ENCODE measurements at regions not wholly inside any gene's neighbourhood (a gene's known extent, or its start where the extent isn't known, plus 50 kb on each side); places are given as distances from the start of the nearest gene placed in this dataset.

DNA sequence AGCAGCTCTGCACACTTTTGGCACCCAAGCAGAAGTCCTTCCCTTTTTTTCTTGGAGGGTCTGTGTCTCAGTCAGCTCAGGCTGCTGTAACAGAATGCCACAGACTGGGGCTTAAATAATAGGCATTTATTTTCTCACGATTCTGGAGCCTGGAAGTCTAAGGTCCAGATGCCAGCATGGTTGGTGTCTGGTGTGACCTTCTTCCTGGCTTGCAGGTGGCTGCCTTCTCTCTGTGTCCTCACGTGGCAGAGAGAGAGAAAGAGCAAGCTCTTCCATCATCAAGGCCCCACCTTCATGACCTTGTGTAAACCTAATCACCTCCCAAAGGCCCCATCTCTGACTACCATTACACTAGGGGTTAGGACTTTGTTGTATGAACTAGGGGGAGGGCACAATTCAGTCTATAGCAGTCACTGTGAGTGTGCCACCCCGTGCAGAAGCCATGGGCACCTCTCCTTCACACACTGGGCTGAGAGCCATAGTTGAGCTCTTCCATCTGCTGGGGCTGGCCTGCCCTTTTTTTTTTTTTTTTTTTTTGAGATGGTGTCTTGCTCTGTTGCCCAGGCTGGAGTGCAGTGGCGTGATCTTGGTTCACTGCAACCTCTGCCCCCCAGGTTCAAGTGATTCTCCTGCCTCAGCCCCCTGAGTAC, 80.3 kb downstream of the OAT start:
- H3K9me3 ChIP-seq (ENCODE audit: control insufficient read depth, low read length) = no peaks in the 10 kb centered on the region
- no peak overlapping the region for H3K27ac ChIP-seq (ENCODE audit: low read length)
- no peaks in the 10 kb centered on the region for H3K4me1 ChIP-seq (ENCODE audit: control insufficient read depth, insufficient read depth, low read length)
- DNase-seq (no peak), ATAC-seq (no peak)
- no peak overlapping the region for H3K4me3 ChIP-seq (ENCODE audit: low read length)
- WGBS = 80% methylated on average over 4 of the region's 4 CpGs
- no peaks in the 10 kb centered on the region for H3K27me3 ChIP-seq (ENCODE audit: control insufficient read depth, insufficient read depth)
- intact Hi-C loops (cut with DNase I) = no loop called here

DNA sequence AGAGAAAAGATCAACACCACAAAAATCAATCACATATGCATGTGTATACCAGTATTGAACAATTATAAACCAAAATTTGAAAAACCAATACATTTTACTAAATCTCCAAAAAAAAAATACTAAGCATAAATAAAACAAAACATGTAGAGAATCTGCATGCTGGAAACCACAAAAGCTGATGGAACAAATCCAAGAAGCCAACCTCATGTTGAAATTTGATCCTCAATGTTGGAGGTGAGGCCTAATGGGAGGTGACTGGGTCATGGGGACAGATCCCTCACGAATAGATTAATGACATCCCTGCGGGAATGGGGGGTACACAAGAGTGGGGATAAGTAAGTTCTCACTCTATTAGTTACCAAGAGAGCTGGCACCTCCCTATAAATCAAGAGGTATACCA, 82.5 kb downstream of the OAT start:
- Histone ChIP-seq H3K4me3 (ENCODE audit: low read length) (no peak overlapping the region), H3K9me3 (ENCODE audit: control insufficient read depth, low read length) (no peaks in the 10 kb centered on the region), H3K27ac (ENCODE audit: low read length) (no peak overlapping the region), H3K4me1 (ENCODE audit: control insufficient read depth, insufficient read depth, low read length) (no peaks in the 10 kb centered on the region), H3K27me3 (ENCODE audit: control insufficient read depth, insufficient read depth) (no peaks in the 10 kb centered on the region)
- WGBS = 64% methylated on average over 2 of the region's 2 CpGs
- intact Hi-C loops (cut with DNase I) = no loop called here
- ATAC-seq (no peak), DNase-seq (no peak)

DNA sequence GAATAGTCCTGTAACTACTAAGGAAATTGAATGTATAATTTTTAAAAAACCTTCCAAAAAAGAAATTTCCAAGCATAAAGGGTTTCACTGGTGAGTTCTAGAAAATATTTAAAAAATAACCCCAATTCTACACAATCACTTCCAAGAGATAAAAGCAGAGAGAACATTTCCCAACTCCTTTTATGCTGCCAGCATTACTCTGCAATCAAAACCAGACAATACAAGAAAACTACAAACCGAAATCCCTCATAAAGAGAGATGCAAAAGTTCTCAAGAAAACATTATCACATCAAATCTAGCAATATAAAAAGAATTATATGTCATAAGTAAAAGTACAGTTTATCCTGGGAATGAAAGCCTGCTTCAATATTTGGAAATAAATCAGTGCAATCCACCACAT, 84.8 kb downstream of the OAT start:
- 49% methylated on average over 1 of the region's 1 CpG for WGBS
- Histone ChIP-seq H3K27ac (ENCODE audit: low read length) (no peak overlapping the region), H3K9me3 (ENCODE audit: control insufficient read depth, low read length) (no peaks in the 10 kb centered on the region), H3K27me3 (ENCODE audit: control insufficient read depth, insufficient read depth) (no peaks in the 10 kb centered on the region), H3K4me3 (ENCODE audit: low read length) (no peak overlapping the region), H3K4me1 (ENCODE audit: control insufficient read depth, insufficient read depth, low read length) (no peaks in the 10 kb centered on the region)
- no peak for DNase-seq
- intact Hi-C loops (cut with DNase I) = no loop called here
- no peak for ATAC-seq

DNA sequence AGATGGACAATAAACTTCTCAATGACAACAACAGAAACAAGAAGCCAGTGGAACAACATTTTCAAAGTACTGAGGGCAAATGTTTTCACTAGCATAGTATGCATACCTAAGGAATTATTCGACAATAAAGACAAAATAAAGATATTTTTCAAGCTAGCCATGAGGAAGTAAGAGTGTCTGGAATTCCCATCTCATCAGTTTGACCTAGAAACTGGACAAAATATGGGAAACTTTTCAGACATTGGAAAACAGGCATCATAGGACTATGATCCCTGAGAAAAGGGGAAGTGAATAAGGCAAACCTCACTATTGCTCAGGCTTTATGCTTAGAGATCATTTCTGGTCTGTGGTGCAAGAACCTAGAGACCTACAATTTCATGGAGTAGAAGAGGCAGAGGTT, 86.3 kb downstream of the OAT start:
- 53% methylated on average over 1 of the region's 1 CpG for WGBS
- no peak overlapping the region for H3K4me3 ChIP-seq (ENCODE audit: low read length)
- H3K27me3 ChIP-seq (ENCODE audit: control insufficient read depth, insufficient read depth) = no peaks in the 10 kb centered on the region
- H3K9me3 ChIP-seq (ENCODE audit: control insufficient read depth, low read length) = no peaks in the 10 kb centered on the region
- no peak for ATAC-seq
- DNase-seq = no peak
- no peak overlapping the region for H3K27ac ChIP-seq (ENCODE audit: low read length)
- intact Hi-C loops (cut with DNase I) = no loop called here
- no peaks in the 10 kb centered on the region for H3K4me1 ChIP-seq (ENCODE audit: control insufficient read depth, insufficient read depth, low read length)

DNA sequence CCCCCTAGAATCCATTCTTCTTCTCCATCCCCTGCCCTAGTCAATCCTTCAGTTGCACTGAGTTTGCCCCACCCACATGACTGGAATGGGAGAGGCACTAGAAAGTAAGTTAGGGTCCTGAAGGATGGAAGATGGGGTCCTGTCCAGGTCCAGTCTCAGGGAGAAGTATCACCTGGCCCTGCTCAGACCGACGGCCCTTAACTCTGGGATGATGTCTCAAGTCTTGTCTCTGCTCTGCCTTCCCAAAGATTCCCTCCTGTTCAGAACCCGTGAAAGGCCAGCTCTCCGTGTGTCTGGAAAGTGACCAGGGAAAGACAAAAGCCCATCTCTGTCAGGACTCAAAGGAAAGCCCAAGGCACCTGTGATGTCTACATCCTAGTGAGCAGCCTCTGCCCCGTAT, 88.8 kb downstream of the OAT start:
- H3K27ac ChIP-seq (ENCODE audit: low read length) = no peak overlapping the region
- H3K9me3 ChIP-seq (ENCODE audit: control insufficient read depth, low read length) = no peaks in the 10 kb centered on the region
- no peaks in the 10 kb centered on the region for H3K27me3 ChIP-seq (ENCODE audit: control insufficient read depth, insufficient read depth)
- no peak for ATAC-seq
- DNase-seq = no peak
- no peaks in the 10 kb centered on the region for H3K4me1 ChIP-seq (ENCODE audit: control insufficient read depth, insufficient read depth, low read length)
- WGBS = 72% methylated on average over 5 of the region's 5 CpGs
- intact Hi-C loops (cut with DNase I) = no loop called here
- no peak overlapping the region for H3K4me3 ChIP-seq (ENCODE audit: low read length)

DNA sequence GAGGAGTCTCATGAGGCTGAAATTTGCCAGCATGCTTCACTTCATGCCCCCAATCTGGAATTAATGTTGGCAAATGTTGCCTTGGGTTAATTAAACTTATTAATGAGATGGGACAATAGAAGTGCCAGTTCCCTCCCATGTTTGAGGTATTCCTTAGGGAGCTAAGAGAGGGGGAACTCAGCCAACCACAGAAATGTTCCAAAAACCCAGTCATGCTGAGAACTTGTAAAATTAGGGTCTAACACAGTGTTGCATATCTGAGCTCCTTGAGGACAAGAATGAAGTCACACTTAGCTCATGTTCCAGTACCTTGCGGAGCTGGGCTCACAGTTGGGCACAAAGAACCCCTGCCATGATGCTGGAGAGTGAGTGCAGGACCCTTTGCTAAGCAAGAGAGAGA, 89.4 kb downstream of the OAT start:
- H3K4me3 ChIP-seq (ENCODE audit: low read length) = no peak overlapping the region
- no peaks in the 10 kb centered on the region for H3K9me3 ChIP-seq (ENCODE audit: control insufficient read depth, low read length)
- 90% methylated on average over 1 of the region's 1 CpG for WGBS
- no peaks in the 10 kb centered on the region for H3K27me3 ChIP-seq (ENCODE audit: control insufficient read depth, insufficient read depth)
- DNase-seq = no peak
- no peaks in the 10 kb centered on the region for H3K4me1 ChIP-seq (ENCODE audit: control insufficient read depth, insufficient read depth, low read length)
- H3K27ac ChIP-seq (ENCODE audit: low read length) = no peak overlapping the region
- no peak for ATAC-seq
- intact Hi-C loops (cut with DNase I) = no loop called here

DNA sequence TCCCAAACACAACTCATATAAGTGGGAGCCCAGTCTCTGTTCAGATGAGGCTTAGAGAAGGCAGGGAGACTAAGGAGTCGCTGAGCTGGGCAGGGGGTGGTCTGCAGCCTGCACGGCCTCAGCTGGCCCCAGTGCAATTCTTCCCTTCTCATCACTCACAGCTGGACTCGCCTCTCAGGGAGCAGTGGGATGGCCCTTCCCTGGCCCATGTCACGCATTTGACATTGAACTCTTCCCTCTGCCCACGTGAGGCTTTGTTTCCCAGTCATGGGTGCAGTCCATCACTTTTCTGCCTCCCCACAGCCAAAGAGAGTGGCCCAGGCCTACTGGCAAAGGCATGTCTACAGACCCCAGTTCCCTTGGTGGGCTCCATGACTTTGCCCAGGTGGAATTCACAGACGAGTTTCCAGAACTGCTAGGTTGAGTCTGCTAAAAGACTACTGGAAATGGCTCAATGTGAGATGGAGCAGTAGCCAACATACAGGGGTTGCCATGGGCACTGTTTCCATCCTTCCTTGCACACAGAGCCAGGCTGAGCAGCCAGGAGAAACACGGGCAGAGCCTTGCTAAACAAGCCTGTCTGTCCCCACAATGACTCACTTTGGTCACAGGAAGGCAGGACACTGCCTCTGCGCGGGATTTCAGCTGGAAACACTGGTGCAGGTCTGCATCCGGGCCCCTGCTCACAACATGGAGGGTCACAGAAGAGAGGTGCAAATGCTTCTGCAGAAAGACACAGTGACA, 90.1 kb downstream of the OAT start:
- no peaks in the 10 kb centered on the region for H3K4me1 ChIP-seq (ENCODE audit: control insufficient read depth, insufficient read depth, low read length)
- DNase-seq (peak in 1 of 3 donors; percentile 10), ATAC-seq (peak in 1 of 2 donors; percentile 37)
- intact Hi-C loops (cut with DNase I) = no loop called here
- WGBS = 62% methylated on average over 10 of the region's 10 CpGs
- no peak overlapping the region for H3K4me3 ChIP-seq (ENCODE audit: low read length)
- no peak overlapping the region for H3K27ac ChIP-seq (ENCODE audit: low read length)
- no peaks in the 10 kb centered on the region for H3K27me3 ChIP-seq (ENCODE audit: control insufficient read depth, insufficient read depth)
- H3K9me3 ChIP-seq (ENCODE audit: control insufficient read depth, low read length) = no peaks in the 10 kb centered on the region

DNA sequence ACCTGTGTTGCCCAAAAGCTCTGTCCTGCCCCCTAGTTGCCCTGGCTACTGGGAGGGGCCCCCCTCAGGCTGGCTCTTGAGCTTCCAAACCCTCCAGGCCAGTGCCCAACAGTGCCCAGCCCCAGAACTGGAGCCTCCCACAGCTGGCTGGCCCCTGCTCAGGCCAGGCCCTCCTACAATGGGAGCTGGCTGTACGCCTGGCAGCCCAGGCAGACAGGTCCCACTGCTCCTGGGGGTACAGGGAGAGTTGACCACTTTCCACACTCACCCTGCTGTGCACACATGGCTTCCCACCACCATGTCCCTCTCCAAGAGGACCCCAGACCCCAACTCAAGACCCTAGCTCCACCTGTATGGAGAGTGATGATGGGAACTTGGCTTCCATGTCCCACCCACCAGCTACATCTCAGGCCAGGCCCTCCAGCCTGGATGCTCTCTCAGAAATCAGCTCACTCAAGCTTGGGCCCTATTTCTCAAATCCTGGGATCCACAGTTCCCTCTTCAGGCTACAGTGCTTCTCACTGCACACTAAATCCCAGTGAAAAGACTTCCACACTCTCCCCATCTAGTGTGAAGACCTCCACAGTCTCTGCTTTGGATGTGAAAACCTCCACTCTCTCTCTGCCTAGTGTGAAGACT, 92.6 kb downstream of the OAT start:
- Histone ChIP-seq H3K4me1 (ENCODE audit: control insufficient read depth, insufficient read depth, low read length) (no peaks in the 10 kb centered on the region), H3K9me3 (ENCODE audit: control insufficient read depth, low read length) (no peaks in the 10 kb centered on the region), H3K27ac (ENCODE audit: low read length) (no peak overlapping the region), H3K27me3 (ENCODE audit: control insufficient read depth, insufficient read depth) (no peaks in the 10 kb centered on the region), H3K4me3 (ENCODE audit: low read length) (no peak overlapping the region)
- 3% methylated on average over 1 of the region's 1 CpG for WGBS
- DNase-seq (peak in 1 of 3 donors; percentile 19), ATAC-seq (no peak)
- intact Hi-C loops (cut with DNase I) = no loop called here

DNA sequence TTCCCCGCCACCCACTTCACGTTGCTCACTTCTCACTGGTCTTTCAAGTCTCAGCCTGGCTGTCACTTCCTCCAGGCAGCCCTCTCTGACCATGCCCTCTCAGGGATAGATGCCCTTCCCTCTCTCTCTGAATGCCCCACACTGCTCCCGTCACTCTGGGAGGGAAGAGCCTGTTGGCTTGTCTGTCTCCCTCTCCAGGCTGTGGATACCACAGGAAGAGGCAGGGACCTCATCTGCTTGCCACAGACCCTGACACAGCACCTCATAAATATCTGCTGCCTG, 93.1 kb downstream of the OAT start:
- Histone ChIP-seq H3K9me3 (ENCODE audit: control insufficient read depth, low read length) (no peaks in the 10 kb centered on the region), H3K27ac (ENCODE audit: low read length) (no peak overlapping the region), H3K27me3 (ENCODE audit: control insufficient read depth, insufficient read depth) (no peaks in the 10 kb centered on the region), H3K4me3 (ENCODE audit: low read length) (no peak overlapping the region), H3K4me1 (ENCODE audit: control insufficient read depth, insufficient read depth, low read length) (no peaks in the 10 kb centered on the region)
- intact Hi-C loops (cut with DNase I) = no loop called here
- WGBS = 75% methylated on average over 3 of the region's 3 CpGs
- DNase-seq = no peak
- no peak for ATAC-seq

DNA sequence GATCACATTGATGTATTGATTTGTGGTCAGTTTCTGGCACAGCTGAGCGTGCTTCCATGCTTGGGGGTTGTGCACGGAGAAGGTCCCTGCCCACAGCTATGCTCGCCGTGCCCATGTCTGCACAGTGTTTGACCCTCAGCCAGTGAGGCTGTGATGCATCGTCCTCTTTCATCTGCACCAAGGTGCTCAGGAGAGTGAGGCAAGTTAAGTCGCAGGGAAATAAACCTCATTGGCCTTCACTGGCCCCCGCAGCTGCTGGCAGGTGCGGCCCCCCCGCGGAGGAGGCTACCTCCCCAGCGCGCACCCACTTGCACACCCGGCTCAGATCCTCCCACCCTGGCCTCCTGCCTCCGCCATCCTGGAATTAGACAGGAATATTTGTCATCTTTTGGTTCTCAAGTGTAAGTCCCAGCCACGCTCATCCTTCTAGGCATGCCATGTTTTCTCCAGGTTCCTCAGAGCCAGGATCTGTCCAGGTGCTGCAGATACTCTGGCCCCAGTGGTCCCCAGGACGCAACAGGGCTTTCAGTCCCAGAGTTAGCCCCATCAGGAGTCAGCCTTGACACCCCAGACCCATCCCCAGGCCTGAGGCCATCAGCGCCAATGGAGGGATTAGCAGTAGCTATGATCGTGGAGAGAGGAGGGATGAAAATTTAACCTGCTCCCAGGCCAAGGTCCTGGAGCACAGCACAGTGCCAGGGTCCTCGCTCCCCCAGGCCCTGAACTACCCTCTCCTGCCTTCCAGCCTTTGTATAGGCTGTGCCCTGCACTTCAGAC, 93.7 kb downstream of the OAT start:
- Histone ChIP-seq H3K27me3 (ENCODE audit: control insufficient read depth, insufficient read depth) (no peaks in the 10 kb centered on the region), H3K4me1 (ENCODE audit: control insufficient read depth, insufficient read depth, low read length) (no peaks in the 10 kb centered on the region), H3K27ac (ENCODE audit: low read length) (no peak overlapping the region), H3K4me3 (ENCODE audit: low read length) (no peak overlapping the region), H3K9me3 (ENCODE audit: control insufficient read depth, low read length) (no peaks in the 10 kb centered on the region)
- intact Hi-C loops (cut with DNase I) = no loop called here
- DNase-seq (peak in 1 of 3 donors; percentile 33), ATAC-seq (no peak)
- WGBS = 88% methylated on average over 19 of the region's 19 CpGs

DNA sequence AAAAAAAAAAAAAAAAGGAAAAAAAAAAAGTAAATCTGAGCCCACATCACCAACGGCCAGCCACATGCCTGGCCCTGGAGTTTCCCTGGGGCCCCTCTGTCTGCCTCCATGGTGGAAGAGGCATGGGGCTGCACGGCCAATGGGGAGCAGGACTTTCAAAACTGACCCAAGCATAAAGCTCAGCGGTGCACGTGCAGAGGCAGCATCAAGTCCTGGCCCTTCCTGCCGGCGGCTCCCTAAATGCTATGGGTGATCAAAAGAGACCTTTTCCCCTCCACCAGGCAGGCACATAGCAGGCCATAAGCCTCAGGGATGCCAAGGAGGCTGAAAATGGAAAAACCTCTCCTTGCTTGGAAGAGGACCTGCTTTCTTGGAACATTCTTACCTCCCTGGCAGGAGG, 94.3 kb downstream of the OAT start:
- DNase-seq (no peak), ATAC-seq (no peak)
- H3K4me1 ChIP-seq (ENCODE audit: control insufficient read depth, insufficient read depth, low read length) = no peaks in the 10 kb centered on the region
- no peak overlapping the region for H3K27ac ChIP-seq (ENCODE audit: low read length)
- no peaks in the 10 kb centered on the region for H3K27me3 ChIP-seq (ENCODE audit: control insufficient read depth, insufficient read depth)
- 56% methylated on average over 6 of the region's 6 CpGs for WGBS
- H3K4me3 ChIP-seq (ENCODE audit: low read length) = no peak overlapping the region
- intact Hi-C loops (cut with DNase I) = no loop called here
- H3K9me3 ChIP-seq (ENCODE audit: control insufficient read depth, low read length) = no peaks in the 10 kb centered on the region
